ENCODE measurements at regions not wholly inside any gene's neighbourhood (a gene's known extent, or its start where the extent isn't known, plus 50 kb on each side); places are given as distances from the start of the nearest gene placed in this dataset.
A peak's percentile ranks its signal among the peaks of the same experiment; 100 is the strongest.

DNA sequence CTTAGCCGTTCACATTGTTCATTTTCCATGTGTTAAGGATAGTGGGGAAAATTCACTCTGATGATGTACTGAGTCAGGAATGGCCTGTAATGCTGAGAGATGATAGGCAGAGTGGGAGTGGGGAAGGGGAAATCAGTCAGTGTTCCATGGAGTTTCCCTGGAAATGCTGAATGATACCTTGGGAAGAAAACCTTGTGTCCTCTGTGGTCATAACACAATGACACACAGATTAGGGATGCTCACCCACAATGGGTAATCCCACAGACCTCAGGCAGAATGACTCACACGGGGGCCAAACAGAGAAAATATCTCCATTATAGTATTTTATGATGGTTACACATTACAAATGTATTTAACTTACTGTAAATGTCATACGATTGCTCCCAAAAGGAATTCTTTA, 118.0 kb downstream of the SNX19 start:
- H3K4me3 ChIP-seq (ENCODE audit: low read length), result no peak overlapping the region

DNA sequence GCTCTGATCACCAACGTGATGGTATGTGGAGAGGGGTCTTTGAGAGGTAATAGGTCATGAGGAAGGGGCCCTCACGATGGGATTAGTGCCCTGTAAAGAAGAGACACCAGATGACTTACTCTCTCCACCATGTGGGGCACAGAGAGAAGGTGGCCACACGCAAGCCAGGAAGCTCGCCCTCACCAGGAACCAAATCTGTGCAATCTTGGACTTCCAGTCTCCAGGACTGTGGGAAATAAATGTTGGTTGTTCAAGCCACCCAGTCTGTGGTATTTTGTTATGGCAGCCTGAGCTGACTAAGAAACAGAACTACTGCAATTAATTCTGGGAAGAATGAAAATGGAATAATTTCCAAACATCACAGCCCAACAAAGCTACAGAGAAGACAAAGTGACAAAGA, 117.5 kb downstream of the SNX19 start:
- H3K4me3 ChIP-seq (ENCODE audit: low read length), result no peak overlapping the region
- TF ChIP-seq, protein P1, sequence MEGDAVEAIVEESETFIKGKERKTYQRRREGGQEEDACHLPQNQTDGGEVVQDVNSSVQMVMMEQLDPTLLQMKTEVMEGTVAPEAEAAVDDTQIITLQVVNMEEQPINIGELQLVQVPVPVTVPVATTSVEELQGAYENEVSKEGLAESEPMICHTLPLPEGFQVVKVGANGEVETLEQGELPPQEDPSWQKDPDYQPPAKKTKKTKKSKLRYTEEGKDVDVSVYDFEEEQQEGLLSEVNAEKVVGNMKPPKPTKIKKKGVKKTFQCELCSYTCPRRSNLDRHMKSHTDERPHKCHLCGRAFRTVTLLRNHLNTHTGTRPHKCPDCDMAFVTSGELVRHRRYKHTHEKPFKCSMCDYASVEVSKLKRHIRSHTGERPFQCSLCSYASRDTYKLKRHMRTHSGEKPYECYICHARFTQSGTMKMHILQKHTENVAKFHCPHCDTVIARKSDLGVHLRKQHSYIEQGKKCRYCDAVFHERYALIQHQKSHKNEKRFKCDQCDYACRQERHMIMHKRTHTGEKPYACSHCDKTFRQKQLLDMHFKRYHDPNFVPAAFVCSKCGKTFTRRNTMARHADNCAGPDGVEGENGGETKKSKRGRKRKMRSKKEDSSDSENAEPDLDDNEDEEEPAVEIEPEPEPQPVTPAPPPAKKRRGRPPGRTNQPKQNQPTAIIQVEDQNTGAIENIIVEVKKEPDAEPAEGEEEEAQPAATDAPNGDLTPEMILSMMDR (IDR thresholded peaks at IDR 0.05; ENCODE audit: insufficient read depth, low read depth, low read length, missing control alignments), result no peak
- DNase-seq (ENCODE audit: low read depth), result no peak

More for the DNA sequence above, 118.0 kb downstream of the SNX19 start:
- TF ChIP-seq, protein P1 (IDR thresholded peaks at IDR 0.05; ENCODE audit: insufficient read depth, low read depth, low read length, missing control alignments), result no peak
- DNase-seq (ENCODE audit: low read depth), result peak; percentile 87

DNA sequence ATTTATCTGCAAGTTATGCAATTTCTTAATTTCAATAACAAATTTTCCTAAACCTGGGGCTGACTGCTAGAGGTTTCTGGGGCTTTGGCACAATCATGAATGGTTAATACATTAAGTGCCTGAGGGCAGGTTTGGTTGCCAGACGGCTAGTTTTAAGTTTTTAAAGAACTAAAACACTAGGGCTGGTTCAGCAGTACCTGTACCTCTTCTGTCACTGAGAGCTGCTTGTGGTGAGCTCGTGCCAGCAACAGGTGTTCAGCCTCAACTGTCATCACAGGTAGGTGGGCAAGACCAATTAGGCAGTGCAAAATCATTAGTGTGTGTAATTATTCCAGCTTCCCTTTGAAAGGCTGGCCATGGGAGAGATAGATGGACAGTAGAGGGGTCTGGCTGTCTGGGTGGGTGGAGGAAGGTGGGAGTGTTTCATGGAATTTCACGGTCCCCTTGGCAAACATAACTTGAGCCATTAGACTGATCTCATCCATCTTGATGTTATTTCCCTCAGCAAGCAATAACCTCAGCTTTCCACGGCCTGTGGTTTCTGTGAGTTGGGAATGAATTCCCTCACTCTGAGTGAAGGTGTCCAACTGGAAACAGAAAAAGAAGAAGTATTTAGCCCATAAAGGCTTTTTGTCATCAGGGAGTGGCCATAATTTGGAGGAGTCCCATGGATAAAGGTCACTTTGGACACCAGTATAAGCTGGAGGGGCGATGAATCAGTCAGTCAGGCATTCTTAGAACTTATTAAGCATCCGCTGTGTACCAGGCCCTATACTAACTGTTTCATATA, 114.8 kb downstream of the SNX19 start:
- H3K4me3 ChIP-seq (ENCODE audit: low read length), result no peak overlapping the region
- TF ChIP-seq, protein P1 (IDR thresholded peaks at IDR 0.05; ENCODE audit: insufficient read depth, low read depth, low read length, missing control alignments), result no peak
- DNase-seq (ENCODE audit: low read depth), result no peak

DNA sequence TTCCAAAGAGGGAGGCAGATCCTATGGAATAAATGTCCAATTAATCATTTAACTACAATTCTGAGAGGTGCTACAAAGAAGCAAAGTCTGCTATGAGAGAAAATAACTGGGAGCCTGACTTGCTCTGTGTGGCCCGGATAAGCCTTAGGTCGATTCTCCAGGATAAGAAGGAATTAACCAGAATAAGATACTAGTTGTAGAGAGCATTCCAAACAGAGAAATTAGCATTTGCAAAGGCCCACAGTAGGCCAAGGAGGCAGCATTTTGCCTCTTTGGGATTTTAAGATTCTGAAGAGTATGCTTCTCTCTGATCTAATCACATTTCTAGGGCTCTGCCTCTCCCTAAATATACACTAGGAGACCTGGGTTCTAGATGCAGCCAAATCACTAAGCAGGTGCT, 113.7 kb downstream of the SNX19 start:
- no peak for DNase-seq (ENCODE audit: low read depth)
- no peak overlapping the region for H3K4me3 ChIP-seq (ENCODE audit: low read length)
- TF ChIP-seq, protein P1 (IDR thresholded peaks at IDR 0.05; ENCODE audit: insufficient read depth, low read depth, low read length, missing control alignments), result no peak

DNA sequence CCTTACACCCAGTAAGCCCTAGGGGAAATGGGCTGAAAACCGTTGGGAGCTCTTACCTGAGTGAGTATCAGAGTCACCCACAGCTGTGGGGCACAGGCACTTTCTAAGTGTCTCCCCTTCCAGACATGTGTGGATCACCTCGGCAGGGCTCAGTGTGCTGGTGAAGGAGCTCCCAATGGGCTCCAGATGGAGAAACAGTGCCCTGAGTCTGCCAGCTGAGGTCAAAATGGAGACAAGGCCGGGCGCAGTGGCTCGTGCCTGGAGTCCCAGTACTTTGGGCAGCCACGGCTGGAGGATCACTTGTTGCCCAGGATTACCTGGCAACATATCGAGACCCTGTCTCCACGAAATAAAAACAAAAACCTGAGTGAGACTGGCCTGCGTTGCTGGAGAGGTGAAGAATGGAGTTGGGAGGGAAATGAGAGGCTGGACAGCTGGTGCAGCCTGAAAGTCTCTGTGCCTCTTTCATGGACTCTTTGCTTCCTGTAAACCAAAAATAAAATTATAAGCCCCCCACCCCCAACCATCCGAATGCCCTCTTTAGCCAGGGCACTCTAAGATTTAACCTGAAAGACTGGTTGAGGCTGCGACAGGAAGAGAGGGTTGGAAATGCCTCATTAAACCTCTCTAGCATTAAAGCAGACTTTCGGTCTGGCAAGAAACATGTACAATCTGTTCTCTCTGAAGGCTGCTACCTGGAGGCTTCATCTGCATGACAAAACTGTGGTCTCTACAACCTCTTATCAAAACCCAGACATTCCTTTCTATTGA, 111.8 kb downstream of the SNX19 start:
- no peak for DNase-seq (ENCODE audit: low read depth)
- no peak overlapping the region for H3K4me3 ChIP-seq (ENCODE audit: low read length)
- TF ChIP-seq, protein P1 (IDR thresholded peaks at IDR 0.05; ENCODE audit: insufficient read depth, low read depth, low read length, missing control alignments), result no peak

DNA sequence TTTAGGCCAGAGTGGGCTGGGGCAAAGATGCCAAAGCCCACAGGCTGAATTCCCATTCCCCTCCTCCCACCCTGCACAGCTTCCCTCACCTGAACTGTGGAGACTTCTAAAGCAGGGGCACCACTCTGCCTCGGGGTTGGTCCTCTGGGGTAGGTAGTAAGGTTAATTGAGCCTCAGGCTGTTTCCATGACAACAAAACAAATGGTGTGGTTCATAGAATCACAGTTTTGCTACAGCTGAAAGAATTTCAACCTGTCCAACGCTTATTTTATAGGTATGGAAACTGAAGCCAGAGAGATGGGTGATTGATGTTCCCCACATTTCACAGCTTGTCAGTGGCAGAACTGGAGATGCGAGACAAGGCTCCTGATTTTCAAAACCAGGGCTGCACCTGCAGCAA, 109.5 kb downstream of the SNX19 start:
- DNase-seq (ENCODE audit: low read depth), result no peak
- no peak overlapping the region for H3K4me3 ChIP-seq (ENCODE audit: low read length)
- TF ChIP-seq, protein P1 (IDR thresholded peaks at IDR 0.05; ENCODE audit: insufficient read depth, low read depth, low read length, missing control alignments), result no peak

All from epithelial cell of esophagus (primary cell).